H9 (cell line): ENCODE measurements at regions not wholly inside any gene's neighbourhood (a gene's known extent, or its start where the extent isn't known, plus 50 kb on each side); places are given as distances from the start of the nearest gene placed in this dataset.

ENCODE experiments used
- DNase-seq: peaks from one replicate; pipeline ENCODE4 v3.0.0-alpha.2; 2017
- H2AFZ ChIP-seq: one replicate; pipeline ENCODE4 v1.6.1; 2013; ENCODE audit warnings: mild to moderate bottlenecking, low read length, control low read depth, moderate library complexity
- H2AK5ac ChIP-seq: 2 replicates; pipeline ENCODE4 v1.6.1; 2013; ENCODE audit warnings: low read length, control low read depth, mixed read lengths; ENCODE audit not compliant: insufficient read length
- H2BK120ac ChIP-seq: one replicate; pipeline ENCODE4 v1.6.1; 2013; ENCODE audit warnings: low read depth, mild to moderate bottlenecking, low read length, control low read depth, inconsistent platforms; ENCODE audit not compliant: poor library complexity, severe bottlenecking
- H2BK12ac ChIP-seq: 2 replicates; pipeline ENCODE4 v1.6.1; 2013; ENCODE audit warnings: low read length, control low read depth, mixed read lengths, low read depth; ENCODE audit not compliant: insufficient read length
- H2BK15ac ChIP-seq: 2 replicates; pipeline ENCODE4 v1.6.1; 2013; ENCODE audit warnings: low read depth, low read length, control low read depth
- H2BK20ac ChIP-seq: one replicate; pipeline ENCODE4 v1.6.1; 2013; ENCODE audit warnings: low read depth, mild to moderate bottlenecking, low read length, control low read depth, inconsistent platforms; ENCODE audit not compliant: poor library complexity, severe bottlenecking
- H2BK5ac ChIP-seq: 2 replicates; pipeline ENCODE4 v1.6.1; 2013; ENCODE audit warnings: low read length, control low read depth, mixed read lengths; ENCODE audit not compliant: insufficient read length
- H3K14ac ChIP-seq: 2 replicates; pipeline ENCODE4 v1.6.1; 2013; ENCODE audit warnings: low read length, control low read depth; ENCODE audit not compliant: insufficient read depth
- H3K18ac ChIP-seq: 2 replicates; pipeline ENCODE4 v1.6.1; 2013; ENCODE audit warnings: low read depth, mild to moderate bottlenecking, mixed read lengths, low read length, control low read depth; ENCODE audit not compliant: insufficient read length
- H3K23ac ChIP-seq: 2 replicates; pipeline ENCODE4 v1.6.1; 2013; ENCODE audit warnings: low read length, control low read depth, mixed read lengths, low read depth; ENCODE audit not compliant: insufficient read length
- H3K23me2 ChIP-seq: 2 replicates; pipeline ENCODE4 v1.6.1; 2013; ENCODE audit warnings: low read depth, mild to moderate bottlenecking, mixed read lengths, low read length, control low read depth; ENCODE audit not compliant: insufficient read length, poor library complexity, severe bottlenecking
- H3K27ac ChIP-seq: 2 replicates; pipeline ENCODE4 v1.5.1; 2013; ENCODE audit warnings: low read length, control low read depth, mixed read lengths, low read depth; ENCODE audit not compliant: insufficient read length
- H3K27me3 ChIP-seq: 2 replicates; pipeline ENCODE4 v1.6.1; 2013; ENCODE audit warnings: low read length, control low read depth, inconsistent platforms; ENCODE audit not compliant: insufficient read depth
- H3K4ac ChIP-seq: 2 replicates; pipeline ENCODE4 v1.6.1; 2013; ENCODE audit warnings: low read depth, mild to moderate bottlenecking, control low read depth, inconsistent platforms, low read length, moderate library complexity
- H3K4me1 ChIP-seq: 2 replicates; pipeline ENCODE4 v1.6.1; 2013; ENCODE audit warnings: low read length, control low read depth, inconsistent platforms; ENCODE audit not compliant: insufficient read depth
- H3K4me2 ChIP-seq: 2 replicates; pipeline ENCODE4 v1.6.1; 2013; ENCODE audit warnings: low read length, control low read depth, mixed read lengths; ENCODE audit not compliant: insufficient read length, insufficient read depth
- H3K56ac ChIP-seq: 2 replicates; pipeline ENCODE4 v1.6.1; 2013; ENCODE audit warnings: low read depth, mild to moderate bottlenecking, mixed read lengths, low read length, control low read depth; ENCODE audit not compliant: insufficient read length
- H3K79me1 ChIP-seq: 2 replicates; pipeline ENCODE4 v1.6.1; 2013; ENCODE audit warnings: low read depth, mild to moderate bottlenecking, moderate library complexity, low read length, control low read depth, inconsistent platforms; ENCODE audit not compliant: insufficient read depth, poor library complexity, severe bottlenecking
- H3K79me2 ChIP-seq: 2 replicates; pipeline ENCODE4 v1.6.1; 2013; ENCODE audit warnings: low read length, control low read depth, inconsistent platforms; ENCODE audit not compliant: insufficient read depth
- H3K9ac ChIP-seq: 2 replicates; pipeline ENCODE4 v1.6.1; 2013; ENCODE audit warnings: low read length, control low read depth, mixed read lengths; ENCODE audit not compliant: insufficient read length; ENCODE audit errors: extremely low read depth
- H3K9me3 ChIP-seq: one replicate; pipeline ENCODE4 v1.6.1; 2013; ENCODE audit warnings: low read depth, low read length, inconsistent platforms; ENCODE audit not compliant: control insufficient read depth
- H3T11ph ChIP-seq: one replicate; pipeline ENCODE4 v1.6.1; 2013; ENCODE audit warnings: mild to moderate bottlenecking, low read length, control low read depth, inconsistent platforms
- H4K20me1 ChIP-seq: one replicate; pipeline ENCODE4 v1.6.1; 2013; ENCODE audit not compliant: control insufficient read depth, insufficient read length, insufficient read depth
- H4K5ac ChIP-seq: 2 replicates; pipeline ENCODE4 v1.6.1; 2013; ENCODE audit warnings: low read depth, mild to moderate bottlenecking, mixed read lengths, low read length, control low read depth; ENCODE audit not compliant: insufficient read length
- H4K8ac ChIP-seq: replicated peaks from 2 replicates; pipeline ENCODE4 v1.6.1; 2013; ENCODE audit warnings: low read length, control low read depth, mixed read lengths, low read depth; ENCODE audit not compliant: insufficient read length
- H4K91ac ChIP-seq: 2 replicates; pipeline ENCODE4 v1.6.1; 2013; ENCODE audit warnings: low read depth, mild to moderate bottlenecking, moderate library complexity, mixed read lengths, low read length, control low read depth; ENCODE audit not compliant: insufficient read length
- H3K27ac Mint-ChIP-seq, 3 experiments: 2 replicates in 2 of 3; 3 replicates in 1 of 3; pipeline ENCODE4 v1.8.0; 2020 to 2021; ENCODE audit warnings: mixed read lengths in 3 of 3, mild to moderate bottlenecking in 1 of 3, moderate library complexity in 1 of 3
- H3K27me3 Mint-ChIP-seq: 2 replicates; pipeline ENCODE4 v1.8.0; 2021; ENCODE audit warnings: low read depth, mild to moderate bottlenecking, moderate library complexity, mixed read lengths
- H3K36me3 Mint-ChIP-seq, 3 experiments: 2 replicates in 2 of 3; 3 replicates in 1 of 3; pipeline ENCODE4 v1.8.0; 2020 to 2021; ENCODE audit warnings: low read depth in 3 of 3, mixed read lengths in 3 of 3; ENCODE audit not compliant: insufficient read depth in 1 of 3
- H3K4me1 Mint-ChIP-seq, 2 experiments: 2 replicates each; pipeline ENCODE4 v1.8.0; 2020; ENCODE audit warnings: mixed read lengths in 2 of 2
- H3K4me3 Mint-ChIP-seq, 2 experiments: 2 replicates in 1 of 2; 3 replicates in 1 of 2; pipeline ENCODE4 v1.8.0; 2020 to 2021; ENCODE audit warnings: mild to moderate bottlenecking in 2 of 2, mixed read lengths in 2 of 2, moderate library complexity in 1 of 2
- H3K9me3 Mint-ChIP-seq, 2 experiments: 2 replicates in 1 of 2; 3 replicates in 1 of 2; pipeline ENCODE4 v1.8.0; 2020; ENCODE audit warnings: mild to moderate bottlenecking in 2 of 2, mixed read lengths in 2 of 2, moderate library complexity in 1 of 2
- WGBS: extraction: QIAGEN DNeasy Blood & Tissue Kit; methylation state at CpG from one replicate; pipeline ENCODE4 v1.1.7; 2013; ENCODE audit warnings: missing lambda C conversion rate, low lambda C conversion rate, mixed read lengths; ENCODE audit not compliant: insufficient read length; ENCODE audit errors: extremely low coverage; 5-methylcytosine and 5-hydroxymethylcytosine counted together
- TF ChIP-seq, protein P1 (sequence below): fragments of 200-600 bp; sonication (generic); conservative IDR thresholded peaks from 3 replicates; pipeline ENCODE4 v1.8.0; 2021; ENCODE audit warnings: antibody characterized with exemption, mild to moderate bottlenecking

DNA sequence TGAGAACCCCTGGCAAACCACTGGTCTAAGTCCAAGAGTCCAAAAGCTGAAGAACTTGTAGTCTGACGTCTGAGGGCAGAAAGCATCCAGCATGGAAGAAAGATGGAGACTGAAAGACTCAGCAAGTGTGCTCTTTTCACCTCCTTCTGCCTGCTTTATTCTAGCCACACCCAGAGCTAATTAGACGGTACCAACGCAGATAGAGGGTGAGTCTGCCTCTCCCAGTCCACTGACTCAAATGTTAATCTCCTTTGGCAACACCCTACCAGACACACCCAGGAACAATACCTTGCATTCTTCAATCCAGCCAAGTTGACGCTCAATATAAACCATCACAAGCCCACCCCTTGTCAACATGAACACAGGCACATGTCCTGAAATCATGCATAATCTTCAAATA is 155.1 kb downstream of the CCDC59 start:
- Histone ChIP-seq H2BK15ac (no peak overlapping the region), H3K27ac (no peak overlapping the region), H3K18ac (no peak overlapping the region), H2BK5ac (no peak overlapping the region), H3T11ph (no peak overlapping the region), H4K91ac (no peak overlapping the region), H3K23ac (no peak overlapping the region), H2BK120ac (no peak overlapping the region), H3K56ac (no peak overlapping the region), H3K4ac (no peak overlapping the region), H3K9me3 (no peaks in the 10 kb centered on the region), H3K9ac (no peak overlapping the region), H2AK5ac (no peak overlapping the region), H3K79me1 (no peaks in the 10 kb centered on the region), H3K14ac (no peak overlapping the region), H3K27me3 (no peaks in the 10 kb centered on the region), H2BK12ac (no peak overlapping the region), H3K23me2 (no peaks in the 10 kb centered on the region), H3K79me2 (no peaks in the 10 kb centered on the region), H4K20me1 (no peaks in the 10 kb centered on the region), H3K4me2 (no peak overlapping the region), H3K4me1 (no peaks in the 10 kb centered on the region), H2BK20ac (no peak overlapping the region), H4K8ac (no peak overlapping the region), H2AFZ (no peak overlapping the region), H4K5ac (no peak overlapping the region)
- Mint-ChIP-seq H3K4me1 (no peaks in the 10 kb centered on the region), H3K9me3 (peaks cover 15 to 16% of the 10 kb centered on the region in 2 experiments; a peak in 3 of 5 replicates), H3K4me3 (no peak overlapping the region), H3K27ac (no peak overlapping the region), H3K27me3 (no peaks in the 10 kb centered on the region; the same call in 1 of the 2 replicates), H3K36me3 (peaks cover 1 to 6% (median 3%) of the 10 kb centered on the region in 3 experiments; a peak in 3 of 7 replicates)
- no peak for DNase-seq
- no CpG with 5 or more reads among the region's 4 CpGs for WGBS
- TF ChIP-seq, protein P1, sequence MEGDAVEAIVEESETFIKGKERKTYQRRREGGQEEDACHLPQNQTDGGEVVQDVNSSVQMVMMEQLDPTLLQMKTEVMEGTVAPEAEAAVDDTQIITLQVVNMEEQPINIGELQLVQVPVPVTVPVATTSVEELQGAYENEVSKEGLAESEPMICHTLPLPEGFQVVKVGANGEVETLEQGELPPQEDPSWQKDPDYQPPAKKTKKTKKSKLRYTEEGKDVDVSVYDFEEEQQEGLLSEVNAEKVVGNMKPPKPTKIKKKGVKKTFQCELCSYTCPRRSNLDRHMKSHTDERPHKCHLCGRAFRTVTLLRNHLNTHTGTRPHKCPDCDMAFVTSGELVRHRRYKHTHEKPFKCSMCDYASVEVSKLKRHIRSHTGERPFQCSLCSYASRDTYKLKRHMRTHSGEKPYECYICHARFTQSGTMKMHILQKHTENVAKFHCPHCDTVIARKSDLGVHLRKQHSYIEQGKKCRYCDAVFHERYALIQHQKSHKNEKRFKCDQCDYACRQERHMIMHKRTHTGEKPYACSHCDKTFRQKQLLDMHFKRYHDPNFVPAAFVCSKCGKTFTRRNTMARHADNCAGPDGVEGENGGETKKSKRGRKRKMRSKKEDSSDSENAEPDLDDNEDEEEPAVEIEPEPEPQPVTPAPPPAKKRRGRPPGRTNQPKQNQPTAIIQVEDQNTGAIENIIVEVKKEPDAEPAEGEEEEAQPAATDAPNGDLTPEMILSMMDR: no peak
